ENCODE measurements at regions not wholly inside any gene's neighbourhood (a gene's known extent, or its start where the extent isn't known, plus 50 kb on each side); places are given as distances from the start of the nearest gene placed in this dataset.

DNA sequence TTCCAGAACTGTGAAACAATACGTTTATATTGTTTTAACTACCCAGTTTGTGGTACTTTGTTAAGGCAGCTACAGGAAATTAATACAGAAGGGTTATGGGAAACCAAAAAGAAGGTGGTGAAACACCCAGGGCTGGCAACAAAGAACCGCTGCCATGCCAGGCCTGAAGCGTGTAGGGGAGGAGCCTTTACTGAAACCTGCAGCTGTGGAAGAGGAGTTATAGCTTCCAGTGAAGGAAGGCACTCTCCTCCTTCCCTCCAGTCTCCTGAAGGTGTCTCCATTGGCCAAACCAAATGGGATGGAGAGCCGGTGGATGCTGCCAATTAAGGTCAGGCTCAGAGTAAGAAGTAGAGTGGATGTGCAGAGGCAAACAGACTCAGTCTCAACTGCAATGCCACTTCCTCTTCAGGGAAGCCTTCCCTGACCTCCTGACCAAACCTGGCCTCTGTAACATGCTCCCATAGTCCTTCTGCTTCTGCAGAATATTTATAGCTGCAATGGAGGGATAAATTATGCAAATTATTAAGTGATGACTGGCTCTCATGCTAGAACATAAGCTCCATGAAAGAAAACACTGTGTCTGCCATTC, 168.3 kb downstream of the DAD1 start:
- Histone ChIP-seq H3K9me2 (replicated peaks; ENCODE audit: low read depth, low read length) (no peaks in the 10 kb centered on the region), H3F3A (ENCODE audit: low read depth) (peaks cover 39% of the 10 kb centered on the region), H3K9ac (ENCODE audit: low read depth, low read length, poor library complexity, severe bottlenecking) (peak overlapping the region; percentile 69), H3K4me2 (ENCODE audit: low read depth, low read length, poor library complexity, severe bottlenecking) (peak overlapping the region; percentile 66), H3K4me3 (ENCODE audit: low read length, poor library complexity, severe bottlenecking) (no peak overlapping the region), H3K4me1 (ENCODE audit: insufficient read depth, low read length, poor library complexity, severe bottlenecking) (peaks cover 87% of the 10 kb centered on the region), H3K9me3 (ENCODE audit: insufficient read depth, low read depth, low read length) (no peaks in the 10 kb centered on the region), H2AFZ (ENCODE audit: low read length) (no peak overlapping the region), H3K79me2 (ENCODE audit: insufficient read depth, low read length) (peaks cover 9% of the 10 kb centered on the region; the same call in 1 of the 2 replicates), H3K36me3 (ENCODE audit: insufficient read depth, low read length) (no peaks in the 10 kb centered on the region), H4K20me1 (ENCODE audit: insufficient read depth, low read length, poor library complexity, severe bottlenecking) (no peaks in the 10 kb centered on the region), H3K27me3 (ENCODE audit: insufficient read depth, low read length, poor library complexity, severe bottlenecking) (no peaks in the 10 kb centered on the region)
- no peak for TF ChIP-seq EZH2phosphoT487 (IDR thresholded peaks at IDR 0.05; ENCODE audit: borderline replicate concordance)
- TF ChIP-seq, protein P1, sequence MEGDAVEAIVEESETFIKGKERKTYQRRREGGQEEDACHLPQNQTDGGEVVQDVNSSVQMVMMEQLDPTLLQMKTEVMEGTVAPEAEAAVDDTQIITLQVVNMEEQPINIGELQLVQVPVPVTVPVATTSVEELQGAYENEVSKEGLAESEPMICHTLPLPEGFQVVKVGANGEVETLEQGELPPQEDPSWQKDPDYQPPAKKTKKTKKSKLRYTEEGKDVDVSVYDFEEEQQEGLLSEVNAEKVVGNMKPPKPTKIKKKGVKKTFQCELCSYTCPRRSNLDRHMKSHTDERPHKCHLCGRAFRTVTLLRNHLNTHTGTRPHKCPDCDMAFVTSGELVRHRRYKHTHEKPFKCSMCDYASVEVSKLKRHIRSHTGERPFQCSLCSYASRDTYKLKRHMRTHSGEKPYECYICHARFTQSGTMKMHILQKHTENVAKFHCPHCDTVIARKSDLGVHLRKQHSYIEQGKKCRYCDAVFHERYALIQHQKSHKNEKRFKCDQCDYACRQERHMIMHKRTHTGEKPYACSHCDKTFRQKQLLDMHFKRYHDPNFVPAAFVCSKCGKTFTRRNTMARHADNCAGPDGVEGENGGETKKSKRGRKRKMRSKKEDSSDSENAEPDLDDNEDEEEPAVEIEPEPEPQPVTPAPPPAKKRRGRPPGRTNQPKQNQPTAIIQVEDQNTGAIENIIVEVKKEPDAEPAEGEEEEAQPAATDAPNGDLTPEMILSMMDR (conservative IDR thresholded peaks at IDR 0.05; ENCODE audit: low read length), result no peak

DNA sequence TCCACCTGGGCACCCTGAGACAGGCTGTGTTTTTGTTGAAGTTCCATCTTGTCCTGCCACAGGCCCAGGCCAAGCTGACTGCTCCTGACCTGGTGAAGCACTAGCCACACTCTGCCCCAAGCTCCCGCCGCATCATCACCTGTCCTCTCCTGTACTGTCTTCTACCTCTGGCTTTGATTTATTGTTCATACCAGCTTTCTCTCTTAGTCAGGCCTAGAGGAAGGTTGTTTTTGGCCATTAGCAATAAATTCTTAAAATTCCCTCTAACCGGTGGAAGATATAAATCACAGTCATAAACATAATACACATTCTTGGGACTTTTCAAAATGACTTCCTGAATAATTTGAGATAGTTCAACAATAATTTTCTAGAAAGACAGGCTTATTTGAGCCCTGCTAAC, 169.4 kb downstream of the DAD1 start:
- Histone ChIP-seq H3K4me3 (ENCODE audit: low read length, poor library complexity, severe bottlenecking) (no peak overlapping the region), H4K20me1 (ENCODE audit: insufficient read depth, low read length, poor library complexity, severe bottlenecking) (no peaks in the 10 kb centered on the region), H3K79me2 (ENCODE audit: insufficient read depth, low read length) (peaks cover 9% of the 10 kb centered on the region; the same call in 1 of the 2 replicates), H3K9ac (ENCODE audit: low read depth, low read length, poor library complexity, severe bottlenecking) (peak overlapping the region; percentile 69), H3K4me1 (ENCODE audit: insufficient read depth, low read length, poor library complexity, severe bottlenecking) (peaks cover 91% of the 10 kb centered on the region), H2AFZ (ENCODE audit: low read length) (no peak overlapping the region), H3K9me3 (ENCODE audit: insufficient read depth, low read depth, low read length) (no peaks in the 10 kb centered on the region), H3K9me2 (replicated peaks; ENCODE audit: low read depth, low read length) (no peaks in the 10 kb centered on the region), H3F3A (ENCODE audit: low read depth) (peaks cover 39% of the 10 kb centered on the region), H3K36me3 (ENCODE audit: insufficient read depth, low read length) (no peaks in the 10 kb centered on the region), H3K4me2 (ENCODE audit: low read depth, low read length, poor library complexity, severe bottlenecking) (peak overlapping the region; percentile 66), H3K27me3 (ENCODE audit: insufficient read depth, low read length, poor library complexity, severe bottlenecking) (no peaks in the 10 kb centered on the region)
- TF ChIP-seq EZH2phosphoT487 (IDR thresholded peaks at IDR 0.05; ENCODE audit: borderline replicate concordance), result no peak
- TF ChIP-seq, protein P1 (conservative IDR thresholded peaks at IDR 0.05; ENCODE audit: low read length), result no peak

DNA sequence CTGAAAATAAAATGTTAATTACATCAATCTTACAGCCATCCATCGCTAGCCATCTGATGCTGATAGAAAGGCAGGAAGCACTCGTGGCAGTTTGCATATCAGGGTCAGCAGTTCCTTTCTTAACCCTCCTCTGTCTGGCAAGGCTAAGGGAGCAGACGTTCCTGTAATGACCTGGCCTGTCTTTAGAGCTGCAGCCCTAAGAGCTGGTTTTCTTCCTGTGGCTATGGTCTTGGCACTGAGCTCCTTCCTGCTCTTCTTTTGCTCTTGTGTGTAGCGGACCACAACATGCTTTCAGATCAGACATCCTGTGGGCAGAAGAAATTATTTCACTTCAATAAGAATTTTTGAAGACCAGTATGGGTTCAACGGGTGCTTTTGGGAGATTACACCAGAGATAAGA, 170.4 kb downstream of the DAD1 start:
- Histone ChIP-seq H3K4me2 (ENCODE audit: low read depth, low read length, poor library complexity, severe bottlenecking) (peak overlapping the region; percentile 77), H2AFZ (ENCODE audit: low read length) (no peak overlapping the region), H3K36me3 (ENCODE audit: insufficient read depth, low read length) (no peaks in the 10 kb centered on the region), H3K9me3 (ENCODE audit: insufficient read depth, low read depth, low read length) (no peaks in the 10 kb centered on the region), H3K4me3 (ENCODE audit: low read length, poor library complexity, severe bottlenecking) (peak overlapping the region; percentile 60), H3K9ac (ENCODE audit: low read depth, low read length, poor library complexity, severe bottlenecking) (peak overlapping the region; percentile 78), H3K79me2 (ENCODE audit: insufficient read depth, low read length) (peaks cover 9% of the 10 kb centered on the region; the same call in 1 of the 2 replicates), H3K27me3 (ENCODE audit: insufficient read depth, low read length, poor library complexity, severe bottlenecking) (no peaks in the 10 kb centered on the region), H4K20me1 (ENCODE audit: insufficient read depth, low read length, poor library complexity, severe bottlenecking) (no peaks in the 10 kb centered on the region), H3K4me1 (ENCODE audit: insufficient read depth, low read length, poor library complexity, severe bottlenecking) (peaks cover 84% of the 10 kb centered on the region), H3K9me2 (replicated peaks; ENCODE audit: low read depth, low read length) (no peaks in the 10 kb centered on the region), H3F3A (ENCODE audit: low read depth) (peaks cover 39% of the 10 kb centered on the region)
- TF ChIP-seq EZH2phosphoT487 (IDR thresholded peaks at IDR 0.05; ENCODE audit: borderline replicate concordance), result no peak
- TF ChIP-seq, protein P1 (conservative IDR thresholded peaks at IDR 0.05; ENCODE audit: low read length), result no peak

Measured in Loucy (cell line).